Stimulated activated CD8-positive, alpha-beta memory T cell treated with anti-CD3 and anti-CD28 coated beads, Interleukin-12 subunit alpha, Interleukin-12 subunit beta, amount 100 ng/mL, for 4 hours (primary cell): ENCODE measurements at regions not wholly inside any gene's neighbourhood (a gene's known extent, or its start where the extent isn't known, plus 50 kb on each side); places are given as distances from the start of the nearest gene placed in this dataset.

Experiments
- DNase-seq: peaks from one replicate; pipeline ENCODE4 v3.0.0-alpha.2; 2020; ENCODE audit warnings: low read depth

- DNase-seq = no peak
Observed at GRCh38 chr12:92650228-92650822, 52.5 kb upstream of the PLEKHG7 start.

- DNase-seq = peak; percentile 17
Observed at GRCh38 chr12:92649511-92650227, 53.1 kb upstream of the PLEKHG7 start.

GRCh38 chr12:92648242-92649031, 54.4 kb upstream of the PLEKHG7 start:
- no peak for DNase-seq

- DNase-seq = no peak
Observed at GRCh38 chr12:92641291-92641690, 61.5 kb upstream of the PLEKHG7 start.

GRCh38 chr12:92640691-92641090, 62.1 kb upstream of the PLEKHG7 start:
- no peak for DNase-seq

- no peak for DNase-seq
Observed at GRCh38 chr12:92639017-92639416, 63.8 kb upstream of the PLEKHG7 start.

- DNase-seq = no peak
Observed at GRCh38 chr12:92634730-92635129, 68.1 kb upstream of the PLEKHG7 start.

- no peak for DNase-seq
Observed at GRCh38 chr12:92634202-92634601, 68.6 kb upstream of the PLEKHG7 start.

- DNase-seq = no peak
Observed at GRCh38 chr12:92630968-92631367, 71.8 kb upstream of the PLEKHG7 start.

GRCh38 chr12:92629349-92630065, 73.3 kb upstream of the PLEKHG7 start:
- DNase-seq = no peak

GRCh38 chr12:92628476-92628875, 74.3 kb upstream of the PLEKHG7 start:
- no peak for DNase-seq

GRCh38 chr12:92627511-92627910, 75.3 kb upstream of the PLEKHG7 start:
- DNase-seq = no peak

- DNase-seq = no peak
Observed at GRCh38 chr12:92625639-92626310, 77.0 kb upstream of the PLEKHG7 start.

- no peak for DNase-seq
Observed at GRCh38 chr12:92624236-92624635, 78.6 kb upstream of the PLEKHG7 start.

- DNase-seq = no peak
Observed at GRCh38 chr12:92623386-92623785, 79.4 kb upstream of the PLEKHG7 start.

- DNase-seq = no peak
Observed at GRCh38 chr12:92621833-92622232, 81.0 kb upstream of the PLEKHG7 start.

GRCh38 chr12:92621312-92621711, 81.5 kb upstream of the PLEKHG7 start:
- no peak for DNase-seq

GRCh38 chr12:92619730-92620684, 82.8 kb upstream of the PLEKHG7 start:
- no peak for DNase-seq

- no peak for DNase-seq
Observed at GRCh38 chr12:92619026-92619425, 83.8 kb upstream of the PLEKHG7 start.

GRCh38 chr12:92615703-92616102, 87.1 kb upstream of the PLEKHG7 start:
- no peak for DNase-seq

- DNase-seq = no peak
Observed at GRCh38 chr12:92615086-92615485, 87.7 kb upstream of the PLEKHG7 start.
